ENCODE measurements at regions not wholly inside any gene's neighbourhood (a gene's known extent, or its start where the extent isn't known, plus 50 kb on each side); places are given as distances from the start of the nearest gene placed in this dataset.
A peak's percentile ranks its signal among the peaks of the same experiment; 100 is the strongest.

GRCh38 chr6:1461736-1462135 lies 72.4 kb downstream of the FOXF2 start:
- 60 to 93% methylated on average over 3 of the region's 3 CpGs for WGBS, 2 donors
- TF ChIP-seq POLR2AphosphoS5 (IDR thresholded peaks at IDR 0.05) = no peak
- no peak for TF ChIP-seq EP300 (IDR thresholded peaks at IDR 0.05)
- no peak for TF ChIP-seq POLR2A (IDR thresholded peaks at IDR 0.05)
- no peak for TF ChIP-seq CTCF (IDR thresholded peaks at IDR 0.05)
- H3K27ac ChIP-seq = no peak overlapping the region

DNA sequence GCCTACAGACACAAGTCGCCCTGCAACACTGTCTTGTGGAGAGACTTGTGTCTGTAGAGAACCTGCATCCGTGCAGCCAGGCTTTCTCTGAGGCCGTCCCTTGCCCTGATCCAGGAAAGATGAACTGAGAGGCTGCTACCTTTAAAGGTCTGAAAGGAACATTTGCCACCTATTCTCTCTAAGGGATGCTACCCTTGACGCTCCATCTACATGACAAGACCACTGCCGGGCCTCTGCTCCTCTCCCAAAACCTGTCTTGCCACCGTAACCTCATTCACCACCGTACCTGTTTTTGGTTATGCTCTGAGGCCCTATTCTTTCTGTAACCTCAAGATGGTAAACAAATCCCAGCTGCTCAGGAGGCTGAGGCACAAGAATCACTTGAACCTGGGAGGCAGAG lies 73.9 kb downstream of the FOXF2 start:
- 82 to 87% methylated on average over 7 of the region's 7 CpGs for WGBS, 2 donors

More at GRCh38 chr6:1461736-1462135, 72.4 kb downstream of the FOXF2 start:
- DNase-seq (no peak), ATAC-seq (ENCODE audit: low FRiP score in 2 of 2) (no peak)
- Histone ChIP-seq H3K27me3 (no peaks in the 10 kb centered on the region), H3K4me3 (no peak overlapping the region), H3K9me3 (no peaks in the 10 kb centered on the region), H3K4me1 (peaks cover 0 to 5% (median 0%) of the 10 kb centered on the region in 4 donors), H3K36me3 (no peaks in the 10 kb centered on the region)

DNA sequence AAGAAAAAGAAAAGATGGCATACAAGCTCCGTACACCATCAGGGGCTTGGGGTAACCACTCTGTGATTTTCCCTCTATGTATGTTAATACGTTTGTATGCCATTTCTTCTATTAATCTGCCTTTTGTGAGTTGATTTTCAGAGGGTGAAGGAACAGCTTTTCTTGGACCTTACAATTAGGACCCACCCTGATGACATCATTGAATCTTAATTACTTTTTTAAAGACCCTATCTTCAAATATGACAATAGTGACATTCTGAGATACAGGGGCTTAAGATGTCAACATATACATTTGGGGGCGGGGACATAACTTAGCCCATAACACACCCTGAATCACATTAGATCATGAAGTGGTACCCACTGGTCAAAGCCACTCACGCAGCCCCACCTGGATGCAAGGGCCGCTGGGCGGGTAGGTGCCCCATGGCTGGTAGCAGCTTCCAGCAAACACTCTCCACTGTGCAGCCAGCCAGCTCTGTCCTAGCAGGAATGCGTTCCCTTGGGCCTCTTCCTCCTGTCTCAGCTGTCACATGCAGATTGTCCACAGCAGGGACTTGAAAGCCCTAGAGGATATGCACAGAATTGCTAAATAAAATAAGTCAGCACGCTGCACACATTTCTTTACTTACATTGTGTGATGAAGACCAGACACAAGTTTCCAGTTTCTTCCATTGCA lies 74.5 kb downstream of the FOXF2 start:
- Histone ChIP-seq H3K27me3 (no peaks in the 10 kb centered on the region), H3K9me3 (no peaks in the 10 kb centered on the region), H3K36me3 (no peaks in the 10 kb centered on the region), H3K27ac (no peak overlapping the region), H3K4me1 (peaks cover 0 to 5% (median 0%) of the 10 kb centered on the region in 4 donors), H3K4me3 (no peak overlapping the region)
- peak in 1 of 2 donors; percentile 47 for DNase-seq
- TF ChIP-seq EP300 (IDR thresholded peaks at IDR 0.05) = no peak
- TF ChIP-seq POLR2A (IDR thresholded peaks at IDR 0.05) = no peak
- no peak for TF ChIP-seq POLR2AphosphoS5 (IDR thresholded peaks at IDR 0.05)
- TF ChIP-seq CTCF (IDR thresholded peaks at IDR 0.05) = no peak
- no peak for ATAC-seq (ENCODE audit: low FRiP score in 2 of 2)
- WGBS, 2 donors = 86 to 95% methylated on average over 8 of the region's 8 CpGs

More for the DNA sequence above, 73.9 kb downstream of the FOXF2 start:
- DNase-seq (no peak), ATAC-seq (ENCODE audit: low FRiP score in 2 of 2) (no peak)
- Histone ChIP-seq H3K36me3 (no peaks in the 10 kb centered on the region), H3K4me1 (peaks cover 0 to 5% (median 0%) of the 10 kb centered on the region in 4 donors), H3K27ac (no peak overlapping the region), H3K9me3 (no peaks in the 10 kb centered on the region), H3K4me3 (no peak overlapping the region), H3K27me3 (no peaks in the 10 kb centered on the region)
- no peak for TF ChIP-seq EP300 (IDR thresholded peaks at IDR 0.05)
- TF ChIP-seq CTCF (IDR thresholded peaks at IDR 0.05) = no peak
- TF ChIP-seq POLR2A (IDR thresholded peaks at IDR 0.05) = no peak
- TF ChIP-seq POLR2AphosphoS5 (IDR thresholded peaks at IDR 0.05) = no peak

DNA sequence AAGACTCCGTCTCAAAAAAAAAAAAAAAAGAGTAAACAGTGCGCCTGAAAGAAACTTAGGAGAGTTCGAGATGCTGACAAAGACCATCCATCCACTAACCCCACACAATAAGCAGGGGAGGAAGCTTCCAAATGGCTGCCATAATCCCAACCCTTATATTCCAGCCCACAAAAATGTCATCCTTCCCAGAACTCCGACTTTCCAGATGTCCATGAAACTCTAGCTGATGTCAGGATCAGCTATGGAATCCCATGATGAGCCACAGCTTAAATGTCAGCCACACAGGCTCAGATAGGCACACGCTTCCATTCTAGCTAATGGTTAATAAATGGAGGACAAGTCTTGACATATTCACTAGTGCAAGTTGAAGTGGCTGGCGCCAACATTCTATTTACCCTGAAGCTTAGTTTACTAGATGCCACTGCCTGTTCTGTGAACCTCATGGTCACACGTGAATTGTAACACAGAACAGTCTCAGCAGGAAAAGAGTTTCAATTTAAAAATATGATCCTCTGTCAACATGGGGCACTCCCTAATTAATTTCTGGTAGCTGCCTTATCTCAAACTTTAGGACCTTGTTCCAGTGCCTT lies 75.5 kb downstream of the FOXF2 start:
- no peaks in the 10 kb centered on the region for H3K36me3 ChIP-seq
- H3K9me3 ChIP-seq = no peaks in the 10 kb centered on the region
- H3K27ac ChIP-seq = no peak overlapping the region
- ATAC-seq (ENCODE audit: low FRiP score in 2 of 2) (no peak), DNase-seq (no peak)
- H3K4me1 ChIP-seq = peaks cover 0 to 5% (median 0%) of the 10 kb centered on the region in 4 donors
- WGBS, 2 donors = 80 to 84% methylated on average over 7 of the region's 7 CpGs
- no peak overlapping the region for H3K4me3 ChIP-seq
- no peaks in the 10 kb centered on the region for H3K27me3 ChIP-seq
- TF ChIP-seq EP300 (IDR thresholded peaks at IDR 0.05) (no peak), CTCF (IDR thresholded peaks at IDR 0.05) (no peak), POLR2A (IDR thresholded peaks at IDR 0.05) (no peak), POLR2AphosphoS5 (IDR thresholded peaks at IDR 0.05) (no peak)

Measured in upper lobe of left lung (tissue), 6 donors.